Osteocyte (in vitro differentiated cells): ENCODE measurements at regions not wholly inside any gene's neighbourhood (a gene's known extent, or its start where the extent isn't known, plus 50 kb on each side); places are given as distances from the start of the nearest gene placed in this dataset.
"Not testable (repeated sequence)": the region's sequence is repeated elsewhere in the genome, so short reads cannot be mapped to it uniquely, and the experiment has no call there.

Source experiments
- DNase-seq: peaks from one replicate; pipeline ENCODE4 v3.0.0; 2021; ENCODE audit warnings: mixed read lengths; ENCODE audit not compliant: unreplicated experiment; ENCODE audit errors: extremely low spot score
- H3K27ac Mint-ChIP-seq: one replicate; pipeline ENCODE4 v1.8.0; 2021; ENCODE audit warnings: mild to moderate bottlenecking, mixed read lengths; ENCODE audit not compliant: unreplicated experiment
- H3K27me3 Mint-ChIP-seq: one replicate; pipeline ENCODE4 v1.8.0; 2021; ENCODE audit warnings: mixed read lengths; ENCODE audit not compliant: unreplicated experiment
- H3K36me3 Mint-ChIP-seq: one replicate; pipeline ENCODE4 v1.8.0; 2021; ENCODE audit warnings: mixed read lengths; ENCODE audit not compliant: unreplicated experiment
- H3K4me1 Mint-ChIP-seq: one replicate; pipeline ENCODE4 v1.8.0; 2021; ENCODE audit warnings: mixed read lengths; ENCODE audit not compliant: unreplicated experiment
- H3K4me3 Mint-ChIP-seq: one replicate; pipeline ENCODE4 v1.8.0; 2021; ENCODE audit warnings: mild to moderate bottlenecking, moderate library complexity, mixed read lengths; ENCODE audit not compliant: unreplicated experiment
- H3K9me3 Mint-ChIP-seq: one replicate; pipeline ENCODE4 v1.8.0; 2021; ENCODE audit warnings: mixed read lengths; ENCODE audit not compliant: unreplicated experiment
- TF ChIP-seq, protein P1 (sequence below): fragments of 200-600 bp; sonication (generic); IDR thresholded peaks from 2 replicates; pipeline ENCODE4 v1.5.0; 2021; ENCODE audit warnings: antibody characterized with exemption, mild to moderate bottlenecking, moderate library complexity

DNA sequence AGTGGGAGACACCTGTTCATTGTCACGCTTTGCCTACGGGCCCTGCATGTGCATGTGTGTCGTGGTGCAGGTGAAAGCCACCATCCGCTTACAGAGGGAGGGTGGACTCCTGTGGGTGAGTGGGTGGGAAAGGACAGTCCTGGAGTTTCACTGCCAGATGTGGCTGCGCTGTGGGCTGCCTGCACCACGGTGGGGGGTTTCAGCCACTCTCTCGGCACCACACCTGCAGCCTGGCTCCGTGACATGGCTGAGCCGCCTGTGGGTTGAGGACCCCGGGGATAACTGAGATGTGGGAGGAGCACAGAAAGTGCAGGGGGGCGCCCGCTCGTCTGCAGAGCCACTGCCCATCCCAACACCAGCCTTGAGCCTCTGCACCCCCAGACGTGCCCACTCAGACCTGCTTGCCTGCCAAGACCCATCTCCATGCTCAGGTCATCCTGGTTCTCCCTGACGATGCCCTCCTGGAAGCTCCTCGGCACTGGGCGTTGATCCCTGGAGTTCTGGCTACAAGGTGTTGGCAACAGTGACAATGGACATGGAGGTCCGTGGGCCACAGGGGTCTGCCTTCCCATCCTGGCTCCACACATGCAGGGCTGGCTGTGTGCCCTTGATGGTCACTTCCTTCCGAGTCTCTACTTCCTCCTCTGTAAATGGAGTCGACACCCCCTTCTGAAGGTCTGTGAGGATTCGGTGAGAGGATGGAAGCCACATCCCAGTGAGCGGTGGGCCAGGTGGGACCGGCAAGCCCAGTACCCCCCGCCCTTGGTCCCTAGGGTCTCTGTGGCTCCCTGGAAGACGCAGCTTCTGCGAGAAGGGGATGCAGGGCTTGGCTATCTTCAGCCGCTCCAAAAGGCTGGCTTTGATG, 1007.0 kb downstream of the BRD1 start:
- H3K27ac Mint-ChIP-seq: no peak overlapping the region
- H3K4me3 Mint-ChIP-seq: no peak overlapping the region
- no peaks in the 10 kb centered on the region for H3K36me3 Mint-ChIP-seq
- H3K27me3 Mint-ChIP-seq: peaks cover 7% of the 10 kb centered on the region
- no peaks in the 10 kb centered on the region for H3K4me1 Mint-ChIP-seq
- TF ChIP-seq, protein P1, sequence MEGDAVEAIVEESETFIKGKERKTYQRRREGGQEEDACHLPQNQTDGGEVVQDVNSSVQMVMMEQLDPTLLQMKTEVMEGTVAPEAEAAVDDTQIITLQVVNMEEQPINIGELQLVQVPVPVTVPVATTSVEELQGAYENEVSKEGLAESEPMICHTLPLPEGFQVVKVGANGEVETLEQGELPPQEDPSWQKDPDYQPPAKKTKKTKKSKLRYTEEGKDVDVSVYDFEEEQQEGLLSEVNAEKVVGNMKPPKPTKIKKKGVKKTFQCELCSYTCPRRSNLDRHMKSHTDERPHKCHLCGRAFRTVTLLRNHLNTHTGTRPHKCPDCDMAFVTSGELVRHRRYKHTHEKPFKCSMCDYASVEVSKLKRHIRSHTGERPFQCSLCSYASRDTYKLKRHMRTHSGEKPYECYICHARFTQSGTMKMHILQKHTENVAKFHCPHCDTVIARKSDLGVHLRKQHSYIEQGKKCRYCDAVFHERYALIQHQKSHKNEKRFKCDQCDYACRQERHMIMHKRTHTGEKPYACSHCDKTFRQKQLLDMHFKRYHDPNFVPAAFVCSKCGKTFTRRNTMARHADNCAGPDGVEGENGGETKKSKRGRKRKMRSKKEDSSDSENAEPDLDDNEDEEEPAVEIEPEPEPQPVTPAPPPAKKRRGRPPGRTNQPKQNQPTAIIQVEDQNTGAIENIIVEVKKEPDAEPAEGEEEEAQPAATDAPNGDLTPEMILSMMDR: no peak
- DNase-seq: no peak
- H3K9me3 Mint-ChIP-seq: no peaks in the 10 kb centered on the region

DNA sequence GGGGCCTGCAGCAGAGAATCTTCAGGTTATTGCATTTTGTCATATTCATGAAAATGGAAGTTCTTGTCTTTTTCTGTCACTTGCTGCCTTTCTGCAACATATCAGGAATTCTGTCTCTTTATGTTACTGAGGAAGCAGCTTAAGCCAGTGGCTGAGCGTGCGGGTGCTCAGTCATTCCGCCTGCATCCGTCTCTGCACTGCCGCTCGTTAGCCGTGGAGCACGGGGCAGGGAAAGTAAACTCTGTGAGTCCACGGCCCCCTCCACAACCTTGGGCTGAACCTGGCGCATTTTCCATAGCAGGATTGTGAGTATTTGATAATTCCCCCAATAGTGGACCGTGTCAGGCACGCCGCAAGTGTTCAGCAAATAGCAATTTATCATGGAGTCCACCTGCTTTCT, 1007.7 kb downstream of the BRD1 start:
- Mint-ChIP-seq H3K4me3 (no peak overlapping the region), H3K36me3 (no peaks in the 10 kb centered on the region), H3K27ac (no peak overlapping the region), H3K27me3 (peaks cover 7% of the 10 kb centered on the region), H3K9me3 (no peaks in the 10 kb centered on the region), H3K4me1 (no peaks in the 10 kb centered on the region)
- no peak for DNase-seq
- TF ChIP-seq, protein P1: no peak

DNA sequence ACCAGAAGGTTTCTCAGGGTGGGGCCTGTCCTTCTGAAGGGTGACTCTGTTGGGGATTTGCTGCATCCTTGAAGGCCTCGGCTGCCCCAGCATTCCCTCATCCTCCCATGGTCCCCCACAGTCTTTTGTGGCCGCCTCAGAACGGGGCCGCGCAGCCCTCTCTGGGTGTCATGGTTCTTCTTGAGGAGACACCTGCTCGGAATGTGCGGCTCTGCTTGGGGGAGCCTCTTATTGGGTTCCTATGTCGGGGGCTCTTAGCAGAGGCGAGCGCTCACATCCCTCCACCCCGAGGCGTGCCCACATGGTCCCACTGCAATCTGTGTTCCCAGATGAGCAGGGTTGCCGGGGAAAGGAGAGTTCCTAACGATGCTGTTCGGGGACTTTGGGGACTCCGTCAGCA, 1008.4 kb downstream of the BRD1 start:
- no peaks in the 10 kb centered on the region for H3K36me3 Mint-ChIP-seq
- no peaks in the 10 kb centered on the region for H3K9me3 Mint-ChIP-seq
- DNase-seq: no peak

DNA sequence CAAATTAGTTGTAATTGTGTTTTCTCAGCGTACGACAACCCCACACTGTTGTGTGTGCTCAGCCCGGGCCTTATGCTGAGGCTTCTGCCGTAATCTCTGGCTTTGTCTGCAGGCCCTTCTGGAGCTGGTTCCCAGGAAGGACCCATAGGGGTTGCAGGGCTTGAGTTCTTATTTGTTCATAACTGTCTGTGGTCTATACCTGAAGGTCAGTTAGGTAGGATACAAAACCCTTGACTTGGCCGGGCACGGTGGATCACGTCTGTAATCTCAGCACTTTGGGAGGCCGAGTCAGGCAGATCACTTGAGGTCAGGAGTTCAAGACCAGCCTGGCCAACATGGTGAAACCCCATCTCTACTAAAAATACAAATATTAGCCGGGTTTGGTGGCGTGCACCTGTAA, 1010.2 kb downstream of the BRD1 start:
- H3K4me3 Mint-ChIP-seq, DNase-seq, H3K4me1 Mint-ChIP-seq, H3K36me3 Mint-ChIP-seq, H3K9me3 Mint-ChIP-seq, H3K27ac Mint-ChIP-seq: not testable (repeated sequence)
- peaks cover 13% of the 10 kb centered on the region for H3K27me3 Mint-ChIP-seq

More for the DNA sequence above, 1008.4 kb downstream of the BRD1 start:
- Mint-ChIP-seq H3K27ac (no peak overlapping the region), H3K4me3 (no peak overlapping the region), H3K27me3 (peaks cover 8% of the 10 kb centered on the region), H3K4me1 (no peaks in the 10 kb centered on the region)
- TF ChIP-seq, protein P1: no peak

DNA sequence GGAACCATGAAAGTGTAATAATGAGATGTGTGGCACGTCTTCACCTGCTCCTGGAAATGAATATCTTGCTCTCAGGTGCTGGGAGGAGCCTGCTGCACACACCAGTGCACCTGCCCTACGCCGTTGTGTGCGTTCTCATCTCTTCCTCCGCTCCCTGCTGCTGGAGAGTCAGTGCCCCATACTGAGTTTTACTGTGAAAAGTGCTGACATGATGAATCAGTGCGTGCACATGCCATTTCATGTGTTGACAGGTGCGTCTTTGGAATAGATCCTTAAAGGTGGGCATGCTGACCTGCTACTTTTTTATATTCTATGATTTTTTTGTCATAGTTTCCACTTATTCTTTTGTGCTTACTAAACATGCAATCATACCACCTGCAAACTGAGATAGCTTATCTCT, 1015.8 kb downstream of the BRD1 start:
- no peak for DNase-seq
- Mint-ChIP-seq H3K36me3 (no peaks in the 10 kb centered on the region), H3K27ac (no peak overlapping the region), H3K9me3 (no peaks in the 10 kb centered on the region), H3K27me3 (peaks cover 17% of the 10 kb centered on the region), H3K4me1 (no peaks in the 10 kb centered on the region), H3K4me3 (no peak overlapping the region)
- TF ChIP-seq, protein P1: no peak
